ENCODE measurements at regions not wholly inside any gene's neighbourhood (a gene's known extent, or its start where the extent isn't known, plus 50 kb on each side); places are given as distances from the start of the nearest gene placed in this dataset.

GRCh38 chr2:78928502-78928901 lies 97.0 kb upstream of the REG3G start:
- TF ChIP-seq CTCF (IDR thresholded peaks at IDR 0.05 in 4 of 5, conservative IDR thresholded peaks at IDR 0.05 in 1 of 5) = no peak
- no peak for TF ChIP-seq POLR2A (IDR thresholded peaks at IDR 0.05)
